ENCODE measurements at regions not wholly inside any gene's neighbourhood (a gene's known extent, or its start where the extent isn't known, plus 50 kb on each side); places are given as distances from the start of the nearest gene placed in this dataset.

DNA sequence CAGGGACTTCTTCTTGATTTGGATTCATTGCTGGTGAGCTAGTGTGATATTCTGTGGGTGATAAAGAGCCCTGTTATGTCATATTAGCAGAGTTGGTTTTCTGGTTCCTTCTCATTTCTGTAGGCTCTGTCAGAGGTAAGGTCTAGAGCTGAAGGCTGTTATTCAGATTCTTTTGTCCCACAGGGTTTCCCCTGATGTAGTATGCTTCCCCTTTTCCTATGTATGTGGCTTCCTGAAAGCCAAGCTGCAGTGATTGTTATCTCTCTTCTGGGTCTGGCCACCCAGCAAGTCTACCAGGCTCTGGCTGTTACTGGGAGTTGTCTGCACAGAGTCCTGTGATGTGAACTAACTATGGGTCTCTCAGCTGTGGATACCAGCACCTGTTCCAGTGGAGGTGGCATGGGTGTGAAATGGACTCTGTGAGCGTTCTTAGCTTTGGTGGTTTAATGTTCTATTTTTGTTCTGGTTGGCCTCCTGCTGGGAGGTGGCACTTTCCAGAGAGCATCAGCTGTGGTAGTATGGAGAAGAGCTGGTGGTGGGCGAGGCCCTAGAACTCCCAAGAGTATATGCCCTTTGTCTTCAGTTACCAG, 373.7 kb downstream of the AR start:
- TF ChIP-seq, protein P1, sequence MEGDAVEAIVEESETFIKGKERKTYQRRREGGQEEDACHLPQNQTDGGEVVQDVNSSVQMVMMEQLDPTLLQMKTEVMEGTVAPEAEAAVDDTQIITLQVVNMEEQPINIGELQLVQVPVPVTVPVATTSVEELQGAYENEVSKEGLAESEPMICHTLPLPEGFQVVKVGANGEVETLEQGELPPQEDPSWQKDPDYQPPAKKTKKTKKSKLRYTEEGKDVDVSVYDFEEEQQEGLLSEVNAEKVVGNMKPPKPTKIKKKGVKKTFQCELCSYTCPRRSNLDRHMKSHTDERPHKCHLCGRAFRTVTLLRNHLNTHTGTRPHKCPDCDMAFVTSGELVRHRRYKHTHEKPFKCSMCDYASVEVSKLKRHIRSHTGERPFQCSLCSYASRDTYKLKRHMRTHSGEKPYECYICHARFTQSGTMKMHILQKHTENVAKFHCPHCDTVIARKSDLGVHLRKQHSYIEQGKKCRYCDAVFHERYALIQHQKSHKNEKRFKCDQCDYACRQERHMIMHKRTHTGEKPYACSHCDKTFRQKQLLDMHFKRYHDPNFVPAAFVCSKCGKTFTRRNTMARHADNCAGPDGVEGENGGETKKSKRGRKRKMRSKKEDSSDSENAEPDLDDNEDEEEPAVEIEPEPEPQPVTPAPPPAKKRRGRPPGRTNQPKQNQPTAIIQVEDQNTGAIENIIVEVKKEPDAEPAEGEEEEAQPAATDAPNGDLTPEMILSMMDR (IDR thresholded peaks at IDR 0.05), result no peak
- no peak for TF ChIP-seq POLR2A (IDR thresholded peaks at IDR 0.05)

Measured in body of pancreas (tissue), 4 donors.